GM19467 (cell line): ENCODE measurements at regions not wholly inside any gene's neighbourhood (a gene's known extent, or its start where the extent isn't known, plus 50 kb on each side); places are given as distances from the start of the nearest gene placed in this dataset.

Experiments used
- ATAC-seq: cut with Tn5 transposase; IDR thresholded peaks from one replicate; pipeline ENCODE4 v1.9.1; 2021; ENCODE audit warnings: mild to moderate bottlenecking, moderate library complexity; ENCODE audit not compliant: unreplicated experiment

- ATAC-seq, result no peak
Observed at GRCh38 chr18:37955201-37955600, 389.6 kb upstream of the CELF4 start.

GRCh38 chr18:37953876-37954275, 388.3 kb upstream of the CELF4 start:
- ATAC-seq, result no peak

- ATAC-seq, result no peak
Observed at GRCh38 chr18:37948471-37948870, 382.9 kb upstream of the CELF4 start.

- no peak for ATAC-seq
Observed at GRCh38 chr18:37946324-37946723, 380.7 kb upstream of the CELF4 start.

GRCh38 chr18:37944700-37945270, 379.2 kb upstream of the CELF4 start:
- ATAC-seq, result no peak

GRCh38 chr18:37937287-37937686, 371.7 kb upstream of the CELF4 start:
- no peak for ATAC-seq

- ATAC-seq, result no peak
Observed at GRCh38 chr18:37935086-37935485, 369.5 kb upstream of the CELF4 start.

- no peak for ATAC-seq
Observed at GRCh38 chr18:37930640-37931039, 365.0 kb upstream of the CELF4 start.

GRCh38 chr18:37922162-37922561, 356.6 kb upstream of the CELF4 start:
- ATAC-seq, result no peak

GRCh38 chr18:37920865-37921264, 355.3 kb upstream of the CELF4 start:
- ATAC-seq, result no peak

- ATAC-seq, result no peak
Observed at GRCh38 chr18:37913051-37913450, 347.5 kb upstream of the CELF4 start.

- ATAC-seq, result no peak
Observed at GRCh38 chr18:37902344-37902743, 336.7 kb upstream of the CELF4 start.

- no peak for ATAC-seq
Observed at GRCh38 chr18:37900326-37900725, 334.7 kb upstream of the CELF4 start.

GRCh38 chr18:37889963-37890362, 324.4 kb upstream of the CELF4 start:
- ATAC-seq, result no peak

- no peak for ATAC-seq
Observed at GRCh38 chr18:37874721-37875120, 309.1 kb upstream of the CELF4 start.

- no peak for ATAC-seq
Observed at GRCh38 chr18:37873416-37873815, 307.8 kb upstream of the CELF4 start.

GRCh38 chr18:37872562-37872961, 307.0 kb upstream of the CELF4 start:
- ATAC-seq, result no peak

- ATAC-seq, result no peak
Observed at GRCh38 chr18:37871561-37871960, 306.0 kb upstream of the CELF4 start.

GRCh38 chr18:37869051-37869450, 303.5 kb upstream of the CELF4 start:
- ATAC-seq, result no peak

- no peak for ATAC-seq
Observed at GRCh38 chr18:37864122-37864521, 298.5 kb upstream of the CELF4 start.

- ATAC-seq, result no peak
Observed at GRCh38 chr18:37861981-37862380, 296.4 kb upstream of the CELF4 start.

- no peak for ATAC-seq
Observed at GRCh38 chr18:37854396-37854795, 288.8 kb upstream of the CELF4 start.

- ATAC-seq, result no peak
Observed at GRCh38 chr18:37853706-37854105, 288.1 kb upstream of the CELF4 start.
